NAMALWA (cell line): ENCODE measurements at regions not wholly inside any gene's neighbourhood (a gene's known extent, or its start where the extent isn't known, plus 50 kb on each side); places are given as distances from the start of the nearest gene placed in this dataset.
A peak's percentile ranks its signal among the peaks of the same experiment; 100 is the strongest.
"Not testable (repeated sequence)": the region's sequence is repeated elsewhere in the genome, so short reads cannot be mapped to it uniquely, and the experiment has no call there.

Experiments
- DNase-seq: peaks from one replicate; pipeline ENCODE4 v3.0.0-alpha.2; 2015; ENCODE audit warnings: low spot score

GRCh38 chr18:71238974-71239624, 950.3 kb downstream of the SOCS6 start:
- DNase-seq, result no peak

DNA sequence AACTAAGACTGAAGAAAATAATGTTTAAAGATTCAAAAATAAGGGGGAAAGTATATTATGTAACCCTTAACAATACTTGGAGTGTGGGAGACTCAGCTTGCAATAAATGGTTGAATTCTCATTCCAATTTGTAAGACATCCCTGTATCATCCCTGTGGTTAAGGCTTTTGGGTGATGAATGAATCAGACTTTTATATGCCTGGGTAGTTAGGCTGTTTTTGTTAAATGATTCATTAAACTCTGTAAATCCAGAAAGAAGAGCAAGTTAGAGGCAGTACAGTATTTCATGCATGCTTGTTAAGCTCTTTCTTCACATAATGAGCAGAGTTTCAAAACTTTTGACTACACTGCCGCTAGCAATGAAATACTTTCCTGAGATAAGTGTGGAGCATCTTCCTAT, 948.8 kb downstream of the SOCS6 start:
- no peak for DNase-seq

GRCh38 chr18:71233177-71233576, 944.3 kb downstream of the SOCS6 start:
- no peak for DNase-seq

- DNase-seq, result no peak
These were observed 934.6 kb downstream of the SOCS6 start for GRCh38 chr18:71223486-71223885.

- DNase-seq, result no peak
These were observed 932.6 kb downstream of the SOCS6 start for GRCh38 chr18:71221405-71221804.

GRCh38 chr18:71212739-71213138, 923.9 kb downstream of the SOCS6 start:
- not testable (repeated sequence) for DNase-seq

- no peak for DNase-seq
These were observed 923.4 kb downstream of the SOCS6 start for GRCh38 chr18:71212222-71212621.

DNA sequence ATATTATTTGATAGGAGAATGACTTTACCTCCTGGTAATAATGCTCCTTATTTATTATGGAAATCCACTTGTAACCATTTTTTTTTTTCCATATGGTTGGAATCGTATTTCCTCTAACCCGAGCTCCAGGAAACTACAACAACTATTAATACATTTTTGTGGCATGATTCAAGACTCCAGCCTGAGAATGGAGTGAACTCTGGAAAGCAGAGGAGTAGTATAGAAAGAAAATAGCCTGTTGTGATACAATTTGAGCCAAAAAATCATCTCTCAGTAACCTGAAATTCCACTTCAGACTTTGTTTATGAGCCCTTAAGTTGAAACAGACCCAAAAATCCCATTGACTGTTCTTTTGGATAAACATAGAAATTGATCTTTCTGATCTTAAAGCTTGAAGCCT, 921.1 kb downstream of the SOCS6 start:
- DNase-seq, result no peak

DNA sequence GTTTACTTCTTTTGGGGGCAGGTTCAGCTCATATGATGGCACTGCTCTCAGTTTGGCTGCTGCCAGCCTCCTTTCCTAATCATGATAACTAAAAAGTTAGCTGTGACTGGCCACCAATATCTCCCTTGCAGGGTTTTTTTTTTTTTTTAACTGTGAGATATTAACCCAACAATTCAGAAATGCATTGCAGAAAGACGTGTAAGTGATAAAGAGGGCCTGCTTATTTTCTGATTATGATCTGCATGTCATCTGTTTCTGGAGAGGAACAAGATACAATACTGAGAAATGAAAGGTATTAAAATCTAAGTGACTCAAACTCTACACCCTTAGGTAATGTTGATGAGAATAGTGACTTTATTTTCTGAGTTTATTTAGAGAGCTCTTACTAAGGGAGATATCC, 905.6 kb downstream of the SOCS6 start:
- DNase-seq, result no peak

DNA sequence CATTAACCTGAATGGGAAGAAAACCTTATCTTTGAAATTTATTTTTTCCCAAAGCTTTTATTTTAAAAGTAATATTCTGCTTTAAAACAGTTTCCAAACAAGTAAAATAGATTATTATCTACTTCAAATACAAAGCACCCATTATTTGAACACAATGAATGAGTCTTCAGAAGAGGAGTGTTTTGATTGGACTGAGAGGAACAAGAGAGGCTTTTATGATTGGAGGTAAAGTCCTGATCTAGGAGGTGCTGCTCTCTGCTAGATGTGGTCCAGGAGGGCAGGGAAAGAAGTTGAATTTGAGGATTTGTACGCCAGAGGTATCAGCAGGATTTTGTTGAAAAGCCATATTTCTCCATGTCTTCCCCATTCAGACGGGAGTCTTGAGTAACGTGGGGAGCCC, 900.7 kb downstream of the SOCS6 start:
- DNase-seq, result no peak

- DNase-seq, result no peak
These were observed 879.8 kb downstream of the SOCS6 start for GRCh38 chr18:71168557-71169145.

DNA sequence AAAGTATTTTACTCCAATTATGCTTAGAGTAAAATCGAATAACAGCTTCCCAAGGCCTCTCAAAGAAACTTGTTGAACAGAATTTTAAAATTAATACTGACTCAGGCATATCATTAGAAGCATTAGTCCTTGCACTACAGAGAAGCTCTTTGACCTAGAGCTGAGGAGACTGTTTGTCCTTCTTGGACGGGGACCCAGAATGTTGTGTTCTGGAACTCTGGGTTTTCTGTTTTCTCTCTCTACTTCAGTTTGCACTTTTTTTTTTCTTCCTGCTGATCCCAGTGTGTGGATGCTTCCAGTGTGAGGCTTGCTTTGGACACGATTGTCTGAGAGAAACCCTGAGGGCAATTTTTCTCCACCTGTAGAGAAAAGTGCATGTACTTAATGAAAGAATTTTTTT, 847.6 kb downstream of the SOCS6 start:
- DNase-seq, result no peak

GRCh38 chr18:71134122-71134521, 845.3 kb downstream of the SOCS6 start:
- no peak for DNase-seq

GRCh38 chr18:71131918-71132317, 843.1 kb downstream of the SOCS6 start:
- DNase-seq, result no peak

GRCh38 chr18:71130351-71130750, 841.5 kb downstream of the SOCS6 start:
- DNase-seq, result no peak

- DNase-seq, result no peak
These were observed 836.7 kb downstream of the SOCS6 start for GRCh38 chr18:71125581-71125980.

GRCh38 chr18:71116535-71116934, 827.7 kb downstream of the SOCS6 start:
- peak; percentile 3 for DNase-seq

DNA sequence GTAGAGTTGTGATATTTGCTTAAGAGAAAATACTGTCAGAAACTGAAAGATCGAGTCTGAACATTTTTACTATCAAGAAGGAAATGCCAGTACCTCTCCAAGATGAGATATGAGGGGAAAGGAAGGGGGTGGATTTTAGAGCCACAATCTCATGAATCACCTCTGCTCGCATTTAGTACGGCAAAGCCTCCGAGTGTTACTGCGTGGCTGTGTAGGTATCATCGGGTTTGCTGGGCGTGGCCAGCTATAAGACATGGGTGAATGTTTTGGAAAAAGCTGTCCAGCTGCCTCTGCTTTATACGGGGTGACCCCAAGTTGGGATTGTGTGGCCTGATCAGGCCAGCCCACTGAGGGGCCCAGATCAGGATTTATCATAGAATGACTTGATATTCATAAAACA, 826.4 kb downstream of the SOCS6 start:
- DNase-seq, result no peak

DNA sequence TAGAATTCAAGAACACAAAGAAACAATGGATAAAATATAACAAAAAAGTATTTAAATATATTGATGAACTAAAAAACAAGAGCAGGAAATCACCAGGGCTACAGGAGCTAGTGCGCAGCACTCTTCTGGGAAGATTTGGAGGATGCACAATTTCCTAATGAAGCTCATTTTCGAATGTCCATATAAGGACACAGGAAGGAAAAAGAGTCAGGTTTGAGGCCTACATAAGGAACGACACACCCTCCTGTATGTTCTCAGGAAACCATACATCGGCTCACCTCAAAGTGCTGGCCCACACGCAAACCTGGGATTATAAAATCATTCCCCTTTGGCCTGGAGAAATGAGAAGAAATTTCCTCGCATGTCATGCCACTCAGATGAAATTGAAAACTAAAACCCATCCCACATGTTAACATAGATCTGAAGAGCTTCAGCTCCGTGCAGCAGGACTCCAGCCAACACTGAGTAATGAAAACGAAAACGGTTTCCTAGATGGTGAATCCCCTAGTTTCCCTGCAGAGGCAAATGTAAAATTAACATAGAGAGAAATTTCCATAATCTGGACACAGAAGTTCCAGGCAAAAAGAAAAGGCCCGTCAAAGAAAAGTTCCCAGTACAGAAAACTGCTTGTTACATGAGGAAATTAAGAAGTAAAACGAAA, 825.8 kb downstream of the SOCS6 start:
- DNase-seq, result no peak

DNA sequence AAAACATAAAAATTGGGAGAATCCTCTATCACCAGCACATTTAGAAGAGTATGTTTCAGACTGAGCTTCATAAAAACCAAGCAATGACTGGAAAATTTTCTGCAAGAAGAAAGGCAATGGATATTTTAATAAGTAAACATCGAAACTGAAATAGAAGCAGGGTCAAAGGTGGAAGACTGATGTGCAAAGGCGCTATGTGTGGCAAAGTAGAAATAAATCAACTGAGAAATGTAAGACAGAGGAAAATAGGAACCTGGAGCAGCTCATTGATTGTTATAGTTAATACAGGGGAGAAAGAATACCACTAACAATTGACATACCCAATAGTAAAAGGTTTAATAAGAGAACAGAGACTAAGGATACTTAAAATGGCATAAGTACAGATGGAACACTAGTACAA, 818.4 kb downstream of the SOCS6 start:
- DNase-seq, result no peak

- no peak for DNase-seq
These were observed 817.9 kb downstream of the SOCS6 start for GRCh38 chr18:71106701-71107100.

DNA sequence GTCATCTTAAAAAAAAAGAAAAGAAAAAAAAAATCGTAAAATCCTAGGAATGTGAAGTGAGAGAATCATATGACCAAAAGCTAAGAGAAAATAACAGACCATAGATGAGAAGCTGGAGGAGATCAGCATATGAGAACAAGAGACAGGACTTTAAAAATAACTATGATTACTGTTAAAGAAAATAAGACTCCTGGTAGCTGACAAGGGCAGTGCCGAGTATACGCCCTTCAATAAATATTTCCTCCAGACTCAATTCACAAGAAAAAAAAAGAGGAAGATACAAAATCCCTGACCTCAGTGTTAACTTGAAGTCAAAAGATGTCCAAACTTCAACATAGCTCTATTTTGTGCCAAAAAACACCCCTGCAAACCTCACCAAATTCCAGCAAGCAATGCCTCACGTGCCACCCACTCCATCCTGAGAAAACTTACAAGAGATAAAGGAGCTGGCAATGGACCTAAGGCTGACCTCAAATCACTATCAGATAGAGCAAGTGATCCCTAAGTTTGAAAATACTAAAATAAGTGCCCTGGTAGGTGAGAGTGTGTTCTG, 817.2 kb downstream of the SOCS6 start:
- DNase-seq, result no peak

DNA sequence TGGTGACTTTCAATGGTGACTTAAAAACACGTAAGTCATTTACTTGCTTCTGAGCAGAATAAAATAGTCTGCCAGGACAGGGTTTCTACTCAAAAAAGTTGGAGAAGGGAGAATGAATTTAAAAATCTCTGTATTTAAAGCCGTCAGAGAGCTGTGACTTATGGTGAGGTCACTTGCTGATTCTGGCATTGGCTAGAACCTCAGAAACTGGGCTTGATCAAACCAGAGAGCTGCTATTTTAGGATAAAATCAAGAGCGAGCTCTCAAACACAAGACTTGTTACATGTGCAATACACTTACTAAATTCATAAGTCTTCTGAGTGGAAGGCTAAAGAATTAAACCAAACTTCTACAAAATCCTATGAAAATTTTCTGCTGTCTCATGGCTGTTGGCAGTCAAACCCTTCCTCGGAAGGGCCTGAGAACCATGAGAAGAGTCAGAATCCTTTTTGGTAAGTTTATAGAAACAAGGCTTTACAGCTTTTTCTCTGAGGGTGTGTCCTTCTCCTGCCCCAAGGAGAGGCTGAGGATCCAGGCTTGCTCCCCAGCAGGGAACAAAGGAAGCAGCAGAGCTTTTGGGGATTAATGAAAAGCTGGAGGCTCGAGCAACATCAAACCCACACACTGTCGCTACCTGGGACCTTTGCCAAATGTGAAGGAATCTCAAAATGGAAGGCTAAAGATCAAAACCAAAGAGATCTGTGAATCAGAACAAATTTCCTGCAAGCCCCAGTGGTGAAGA, 816.4 kb downstream of the SOCS6 start:
- DNase-seq, result no peak
